AG09319 (cell line): ENCODE measurements at regions not wholly inside any gene's neighbourhood (a gene's known extent, or its start where the extent isn't known, plus 50 kb on each side); places are given as distances from the start of the nearest gene placed in this dataset.

Experiments
- DNase-seq: peaks from one replicate; pipeline ENCODE4 v3.0.0-alpha.2; 2010; ENCODE audit warnings: low read depth; ENCODE audit errors: extremely low read depth
- CTCF ChIP-seq: IDR thresholded peaks from 2 replicates; pipeline ENCODE4 v1.5.1; 2011; ENCODE audit warnings: low read depth, mild to moderate bottlenecking, inconsistent platforms, low read length, moderate library complexity

DNA sequence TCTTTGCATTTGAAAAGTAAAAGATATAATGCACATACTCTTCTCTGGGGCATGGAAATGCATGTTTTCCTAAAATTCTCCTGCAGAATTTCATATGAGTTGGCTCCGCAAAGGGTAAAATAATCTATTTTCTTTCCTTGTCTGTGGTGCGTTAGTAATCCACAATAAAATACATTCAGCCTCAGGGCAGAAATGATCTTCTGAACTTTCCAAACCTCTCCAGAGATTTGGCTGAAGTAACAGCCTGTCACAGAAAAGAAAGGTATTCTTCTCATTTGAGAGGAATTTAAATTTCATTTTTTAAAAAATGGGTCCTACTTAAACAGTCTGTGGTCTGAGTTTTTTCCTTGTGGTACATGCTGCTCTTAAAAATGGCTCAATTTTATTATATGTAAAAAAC is 182.7 kb upstream of the DCBLD2 start:
- DNase-seq, result no peak
- no peak for TF ChIP-seq CTCF

GRCh38 chr3:99071096-99071495 is 169.6 kb upstream of the DCBLD2 start:
- DNase-seq, result no peak
- TF ChIP-seq CTCF, result no peak

GRCh38 chr3:99069973-99070372 is 168.5 kb upstream of the DCBLD2 start:
- no peak for DNase-seq
- no peak for TF ChIP-seq CTCF

DNA sequence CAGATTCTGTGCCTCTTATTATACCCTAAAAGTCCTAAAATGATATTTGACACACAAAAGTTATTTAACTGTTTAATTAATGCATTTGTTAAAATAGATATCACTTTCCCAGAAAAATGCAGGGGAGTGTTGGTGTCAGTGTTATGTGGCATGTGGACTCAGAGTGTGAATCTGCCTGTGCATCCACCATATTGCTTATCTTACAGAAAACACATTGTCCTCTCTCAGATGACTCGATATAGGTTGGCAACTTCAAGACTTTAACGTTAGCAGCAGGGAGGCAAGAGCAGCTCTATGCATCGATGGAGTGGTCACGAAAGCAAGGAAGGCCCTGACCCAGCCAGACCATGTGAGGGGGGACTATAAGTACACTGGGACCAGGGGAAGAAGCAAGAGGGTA is 165.4 kb upstream of the DCBLD2 start:
- DNase-seq, result no peak
- TF ChIP-seq CTCF, result no peak

DNA sequence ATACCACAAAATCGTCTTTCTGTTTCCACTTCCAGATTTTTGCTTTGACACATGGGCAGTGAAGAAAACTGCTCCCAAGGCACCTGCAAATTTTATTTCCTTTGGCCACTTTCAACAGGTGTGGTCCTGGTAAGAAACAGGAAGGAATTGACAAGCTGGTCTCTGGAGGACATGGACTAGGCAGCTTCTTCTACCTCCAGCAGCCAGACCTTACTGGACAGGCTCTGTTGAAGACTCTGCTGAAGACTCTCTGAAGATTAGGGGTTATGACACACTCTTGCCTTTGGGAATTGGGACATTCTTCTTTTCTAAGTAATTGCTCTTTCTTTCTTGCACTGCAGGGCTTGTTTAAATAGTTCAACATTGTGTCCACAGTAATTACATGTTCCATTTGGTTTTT is 147.7 kb upstream of the DCBLD2 start:
- DNase-seq, result no peak
- no peak for TF ChIP-seq CTCF

- no peak for TF ChIP-seq CTCF
- no peak for DNase-seq
These were observed 140.3 kb upstream of the DCBLD2 start for GRCh38 chr3:99041747-99042146.

DNA sequence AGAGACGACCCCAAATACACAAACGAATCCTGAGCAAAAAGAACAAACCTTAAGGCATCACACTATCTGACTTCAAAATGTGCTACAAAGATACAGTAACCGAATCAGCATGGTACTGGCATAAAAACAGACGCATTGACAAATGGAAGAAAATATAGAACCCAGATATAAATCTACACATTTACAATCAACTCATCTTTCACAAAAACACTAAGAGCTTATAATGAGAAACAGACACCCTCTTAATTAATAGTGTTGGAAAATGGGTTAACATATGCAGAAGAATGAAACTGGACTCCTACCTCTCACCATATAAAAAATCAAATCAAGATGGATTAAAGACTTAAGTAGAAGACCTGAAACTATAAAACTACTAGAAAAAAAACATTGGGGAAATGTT is 130.3 kb upstream of the DCBLD2 start:
- no peak for DNase-seq
- no peak for TF ChIP-seq CTCF
